Trophoblast cell (in vitro differentiated cells and primary cell): ENCODE measurements at regions not wholly inside any gene's neighbourhood (a gene's known extent, or its start where the extent isn't known, plus 50 kb on each side); places are given as distances from the start of the nearest gene placed in this dataset.

Source experiments
- DNase-seq, 2 donors: peaks; one replicate each; pipeline ENCODE4 v3.0.0-alpha.2; 2016
- H2AFZ ChIP-seq: 2 replicates; pipeline ENCODE4 v1.6.1; 2013; ENCODE audit warnings: low read length, moderate library complexity, mild to moderate bottlenecking; ENCODE audit not compliant: insufficient read depth, poor library complexity
- H2AK5ac ChIP-seq: 2 replicates; pipeline ENCODE4 v1.6.1; 2013; ENCODE audit warnings: mild to moderate bottlenecking, low read length
- H2BK120ac ChIP-seq: 2 replicates; pipeline ENCODE4 v1.6.1; 2013; ENCODE audit warnings: low read length, mild to moderate bottlenecking, moderate library complexity; ENCODE audit not compliant: insufficient read depth, poor library complexity
- H2BK12ac ChIP-seq: 2 replicates; pipeline ENCODE4 v1.6.1; 2013; ENCODE audit warnings: mild to moderate bottlenecking, low read length, moderate library complexity
- H2BK5ac ChIP-seq: 2 replicates; pipeline ENCODE4 v1.6.1; 2013; ENCODE audit warnings: low read length, low read depth, moderate library complexity, mild to moderate bottlenecking; ENCODE audit not compliant: poor library complexity
- H3K14ac ChIP-seq: 2 replicates; pipeline ENCODE4 v1.6.1; 2013; ENCODE audit warnings: mild to moderate bottlenecking, low read length
- H3K18ac ChIP-seq: 2 replicates; pipeline ENCODE4 v1.6.1; 2013; ENCODE audit warnings: mild to moderate bottlenecking, low read length
- H3K23ac ChIP-seq: 2 replicates; pipeline ENCODE4 v1.6.1; 2013; ENCODE audit warnings: low read length
- H3K27ac ChIP-seq: 2 replicates; pipeline ENCODE4 v1.5.1; 2013; ENCODE audit warnings: low read depth, mild to moderate bottlenecking, inconsistent platforms, low read length, moderate library complexity
- H3K27me3 ChIP-seq: 2 replicates; pipeline ENCODE4 v1.6.1; 2013; ENCODE audit warnings: inconsistent platforms, mild to moderate bottlenecking, low read length, moderate library complexity; ENCODE audit not compliant: insufficient read depth
- H3K36me3 ChIP-seq, 2 experiments: 1 replicate in 1 of 2; 2 replicates in 1 of 2; pipeline ENCODE4 v1.6.1; 2013; ENCODE audit warnings: low read length in 2 of 2, mild to moderate bottlenecking in 2 of 2, moderate library complexity in 1 of 2; ENCODE audit not compliant: insufficient read depth in 2 of 2, control insufficient read depth in 1 of 2
- H3K4ac ChIP-seq: 2 replicates; pipeline ENCODE4 v1.6.1; 2013; ENCODE audit warnings: low read depth, mild to moderate bottlenecking, low read length, moderate library complexity
- H3K4me1 ChIP-seq, 2 experiments: 1 replicate in 1 of 2; 2 replicates in 1 of 2; pipeline ENCODE4 v1.6.1; 2013; ENCODE audit warnings: low read length in 2 of 2, mild to moderate bottlenecking in 2 of 2, moderate library complexity in 1 of 2; ENCODE audit not compliant: insufficient read depth in 2 of 2, control insufficient read depth in 1 of 2
- H3K4me2 ChIP-seq: 2 replicates; pipeline ENCODE4 v1.6.1; 2013; ENCODE audit warnings: inconsistent platforms, mild to moderate bottlenecking, low read length, moderate library complexity
- H3K4me3 ChIP-seq: 2 replicates; pipeline ENCODE4 v1.5.1; 2013; ENCODE audit warnings: mild to moderate bottlenecking, low read depth, low read length, inconsistent platforms
- H3K79me1 ChIP-seq: one replicate; pipeline ENCODE4 v1.6.1; 2013; ENCODE audit warnings: low read length
- H3K79me2 ChIP-seq: 2 replicates; pipeline ENCODE4 v1.6.1; 2013; ENCODE audit warnings: low read length, mild to moderate bottlenecking; ENCODE audit not compliant: control insufficient read depth, insufficient read depth, poor library complexity
- H3K9ac ChIP-seq: 2 replicates; pipeline ENCODE4 v1.6.1; 2013; ENCODE audit warnings: mild to moderate bottlenecking, low read length
- H3K9me3 ChIP-seq: 2 replicates; pipeline ENCODE4 v1.6.1; 2013; ENCODE audit warnings: low read depth, mild to moderate bottlenecking, control low read depth, inconsistent platforms, low read length; ENCODE audit not compliant: insufficient read depth
- H4K12ac ChIP-seq: 2 replicates; pipeline ENCODE4 v1.6.1; 2013; ENCODE audit warnings: low read depth, mild to moderate bottlenecking, low read length, moderate library complexity
- H4K8ac ChIP-seq: 2 replicates; pipeline ENCODE4 v1.6.1; 2013; ENCODE audit warnings: low read depth, mild to moderate bottlenecking, low read length, moderate library complexity
- H4K91ac ChIP-seq: one replicate; pipeline ENCODE4 v1.6.1; 2013; ENCODE audit warnings: low read depth, mild to moderate bottlenecking, low read length, moderate library complexity
- WGBS: extraction: QIAGEN DNeasy Blood & Tissue Kit; methylation state at CpG from one replicate; pipeline ENCODE4 v1.1.7; 2013; ENCODE audit warnings: missing lambda C conversion rate; ENCODE audit not compliant: insufficient read length, insufficient coverage; ENCODE audit errors: extremely low coverage; 5-methylcytosine and 5-hydroxymethylcytosine counted together

- peaks cover 0 to 3% of the 10 kb centered on the region in 2 experiments for H3K4me1 ChIP-seq
- no peak overlapping the region for H4K8ac ChIP-seq
- H4K91ac ChIP-seq = no peak overlapping the region
- H3K4me3 ChIP-seq = no peak overlapping the region
- no peaks in the 10 kb centered on the region for H3K79me2 ChIP-seq
- H2AK5ac ChIP-seq = no peak overlapping the region
- no peak overlapping the region for H2BK120ac ChIP-seq
- no peaks in the 10 kb centered on the region for H3K36me3 ChIP-seq
- H3K4me2 ChIP-seq = no peak overlapping the region
- DNase-seq = no peak
- no peak overlapping the region for H3K27ac ChIP-seq
- WGBS = no CpG with 5 or more reads among the region's 4 CpGs
- H2BK5ac ChIP-seq = no peak overlapping the region
- H3K27me3 ChIP-seq = no peaks in the 10 kb centered on the region
- H3K4ac ChIP-seq = no peak overlapping the region
- H2BK12ac ChIP-seq = no peak overlapping the region
- no peaks in the 10 kb centered on the region for H3K9me3 ChIP-seq
- no peak overlapping the region for H3K14ac ChIP-seq
- H3K18ac ChIP-seq = no peak overlapping the region
- no peak overlapping the region for H4K12ac ChIP-seq
- no peaks in the 10 kb centered on the region for H3K79me1 ChIP-seq
- H3K23ac ChIP-seq = no peak overlapping the region
- H2AFZ ChIP-seq = no peak overlapping the region
- no peak overlapping the region for H3K9ac ChIP-seq
These were observed 129.1 kb upstream of the SMAD1 start for GRCh38 chr4:145352438-145353145.

GRCh38 chr4:145351922-145352321 is 129.7 kb upstream of the SMAD1 start:
- Histone ChIP-seq H3K4me1 (peaks cover 0 to 4% of the 10 kb centered on the region in 2 experiments), H4K8ac (no peak overlapping the region), H3K27me3 (no peaks in the 10 kb centered on the region), H3K79me2 (no peaks in the 10 kb centered on the region), H2AK5ac (no peak overlapping the region), H4K91ac (no peak overlapping the region), H3K36me3 (no peaks in the 10 kb centered on the region), H2BK5ac (no peak overlapping the region), H4K12ac (no peak overlapping the region), H3K4ac (no peak overlapping the region), H3K4me2 (no peak overlapping the region), H2AFZ (no peak overlapping the region), H2BK120ac (no peak overlapping the region), H3K9ac (no peak overlapping the region), H3K27ac (no peak overlapping the region), H3K4me3 (no peak overlapping the region), H3K14ac (no peak overlapping the region), H3K18ac (no peak overlapping the region), H3K23ac (no peak overlapping the region), H2BK12ac (no peak overlapping the region), H3K9me3 (no peaks in the 10 kb centered on the region), H3K79me1 (no peaks in the 10 kb centered on the region)
- DNase-seq = no peak
- WGBS = no CpG with 5 or more reads among the region's 1 CpG

GRCh38 chr4:145351162-145351561 is 130.5 kb upstream of the SMAD1 start:
- H2AFZ ChIP-seq = no peak overlapping the region
- no peak overlapping the region for H2BK120ac ChIP-seq
- no peak overlapping the region for H3K9ac ChIP-seq
- no peak overlapping the region for H3K4me2 ChIP-seq
- no peak overlapping the region for H3K18ac ChIP-seq
- DNase-seq = no peak
- no peak overlapping the region for H3K4ac ChIP-seq
- H4K8ac ChIP-seq = no peak overlapping the region
- peaks cover 0 to 4% of the 10 kb centered on the region in 2 experiments for H3K4me1 ChIP-seq
- H2BK12ac ChIP-seq = no peak overlapping the region
- H3K36me3 ChIP-seq = no peaks in the 10 kb centered on the region
- H3K79me1 ChIP-seq = no peaks in the 10 kb centered on the region
- H2BK5ac ChIP-seq = no peak overlapping the region
- H3K27ac ChIP-seq = no peak overlapping the region
- H3K23ac ChIP-seq = no peak overlapping the region
- no peak overlapping the region for H4K12ac ChIP-seq
- no peak overlapping the region for H2AK5ac ChIP-seq
- H4K91ac ChIP-seq = no peak overlapping the region
- no peak overlapping the region for H3K14ac ChIP-seq
- H3K9me3 ChIP-seq = no peaks in the 10 kb centered on the region
- WGBS = no CpG with 5 or more reads among the region's 2 CpGs
- H3K79me2 ChIP-seq = no peaks in the 10 kb centered on the region
- no peak overlapping the region for H3K4me3 ChIP-seq
- H3K27me3 ChIP-seq = no peaks in the 10 kb centered on the region

DNA sequence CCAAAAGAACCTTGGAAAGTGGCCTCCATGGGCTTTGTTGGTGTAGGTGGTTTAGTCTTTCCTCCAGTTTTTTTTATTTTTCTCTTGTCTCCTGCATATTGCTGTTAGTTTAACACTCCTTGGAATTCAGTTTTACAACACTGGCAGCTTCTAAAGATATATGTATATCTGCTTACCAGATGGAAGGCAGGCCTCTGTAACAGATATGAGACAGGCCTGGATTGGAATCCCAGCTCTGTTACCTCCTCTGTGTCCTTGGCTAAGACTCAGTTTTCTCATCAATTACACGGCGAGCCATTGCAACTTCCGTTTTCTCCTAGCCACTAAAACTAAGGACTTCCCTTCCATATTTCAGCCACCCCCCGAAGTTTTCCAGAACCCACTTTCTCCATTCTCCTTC is 133.4 kb upstream of the SMAD1 start:
- H3K27me3 ChIP-seq = no peaks in the 10 kb centered on the region
- H2AK5ac ChIP-seq = no peak overlapping the region
- no peak overlapping the region for H3K27ac ChIP-seq
- H3K79me2 ChIP-seq = no peaks in the 10 kb centered on the region
- H3K36me3 ChIP-seq = no peaks in the 10 kb centered on the region
- no peak overlapping the region for H3K4me2 ChIP-seq
- no peaks in the 10 kb centered on the region for H3K79me1 ChIP-seq
- H2BK120ac ChIP-seq = no peak overlapping the region
- no peak overlapping the region for H2BK5ac ChIP-seq
- H2AFZ ChIP-seq = no peak overlapping the region
- H4K91ac ChIP-seq = no peak overlapping the region
- no peak overlapping the region for H3K14ac ChIP-seq
- no peak overlapping the region for H3K23ac ChIP-seq
- H4K12ac ChIP-seq = no peak overlapping the region
- H2BK12ac ChIP-seq = no peak overlapping the region
- no CpG with 5 or more reads among the region's 4 CpGs for WGBS
- H3K9me3 ChIP-seq = no peaks in the 10 kb centered on the region
- no peak overlapping the region for H3K18ac ChIP-seq
- no peak overlapping the region for H3K4ac ChIP-seq
- H4K8ac ChIP-seq = no peak overlapping the region
- no peak for DNase-seq
- no peak overlapping the region for H3K4me3 ChIP-seq
- H3K9ac ChIP-seq = no peak overlapping the region
- peaks cover 0 to 4% of the 10 kb centered on the region in 2 experiments for H3K4me1 ChIP-seq
